NOMO-1 (cell line): ENCODE measurements at regions not wholly inside any gene's neighbourhood (a gene's known extent, or its start where the extent isn't known, plus 50 kb on each side); places are given as distances from the start of the nearest gene placed in this dataset.

ENCODE experiments used
- DNase-seq, 2 experiments: peaks; one replicate each; lab custom pipeline; 2025; ENCODE audit not compliant: unreplicated experiment in 2 of 2; lab: John Stamatoyannopoulos, UW

DNA sequence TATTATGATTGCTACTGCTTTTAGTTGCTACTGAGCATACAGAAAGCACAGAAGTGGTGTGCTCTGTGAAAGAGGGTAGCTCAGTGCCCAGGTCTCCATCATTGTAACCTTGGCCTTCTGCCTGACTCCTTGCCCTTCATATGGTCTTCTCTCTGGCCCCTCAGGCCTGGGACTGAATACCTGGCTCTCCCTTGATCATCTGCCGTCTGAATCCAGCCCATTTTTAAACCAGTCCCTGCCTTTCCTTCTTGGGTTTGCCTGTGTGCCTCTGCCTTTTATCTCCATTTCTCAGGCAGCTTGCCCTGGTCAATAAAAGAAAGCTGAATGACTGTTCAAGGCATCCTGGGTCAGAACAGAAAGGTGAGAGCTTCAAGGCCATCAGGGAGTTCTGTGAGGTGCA is 109.1 kb upstream of the ZNF438 start:
- DNase-seq, result no peak

- no peak for DNase-seq
Measured at GRCh38 chr10:31142026-31142425, 110.4 kb upstream of the ZNF438 start.

DNA sequence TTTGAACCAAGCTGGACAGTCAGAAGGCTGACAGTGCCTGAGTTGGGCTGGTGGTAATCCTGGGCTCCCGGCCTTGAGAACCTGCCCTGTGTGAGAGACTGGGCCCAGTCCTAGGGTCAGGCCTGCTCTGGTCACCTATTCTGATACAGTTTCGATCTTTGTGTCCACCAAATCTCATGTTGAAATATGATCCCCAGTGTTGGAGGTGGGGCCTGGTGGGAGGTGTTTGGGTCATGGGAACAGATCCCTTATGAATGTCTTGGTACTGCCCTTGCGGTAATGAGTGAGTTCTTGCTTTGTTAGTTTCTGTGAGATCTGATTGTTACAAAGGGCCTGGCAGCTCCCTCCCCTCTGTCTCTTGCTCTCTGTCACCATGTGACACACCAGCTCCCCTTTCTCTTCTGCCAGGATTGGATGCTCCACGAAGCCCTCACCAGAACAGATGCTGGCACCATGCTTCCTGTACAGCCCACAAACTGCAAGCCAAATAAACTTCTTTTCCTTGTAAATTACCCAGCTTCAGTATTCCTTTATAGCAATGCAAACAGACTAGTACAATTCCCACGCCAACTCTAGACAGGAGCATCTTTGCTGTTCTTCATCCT is 111.8 kb upstream of the ZNF438 start:
- no peak for DNase-seq

DNA sequence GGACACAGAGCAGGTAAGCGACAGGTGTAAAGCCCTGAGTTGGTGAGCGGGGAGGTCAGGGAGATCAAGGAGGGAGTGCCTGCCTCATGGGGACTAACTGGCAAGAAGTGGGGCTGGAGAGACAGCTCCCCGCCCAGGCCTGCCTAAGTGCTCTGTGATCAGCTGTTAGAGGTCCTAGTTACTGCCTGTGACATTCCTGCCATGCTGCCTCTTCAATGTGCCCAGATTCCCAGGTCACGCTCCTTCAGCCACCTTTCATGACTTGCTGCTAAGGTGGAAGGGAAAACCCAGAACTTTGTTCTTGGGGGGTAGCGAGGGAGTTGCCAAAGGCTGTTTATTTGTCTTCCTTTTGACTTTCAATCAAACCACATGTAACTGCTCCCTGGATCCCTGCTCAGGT is 114.3 kb upstream of the ZNF438 start:
- DNase-seq, result no peak

GRCh38 chr10:31146491-31147209 is 115.0 kb upstream of the ZNF438 start:
- DNase-seq, result no peak

GRCh38 chr10:31147210-31147608 is 115.5 kb upstream of the ZNF438 start:
- no peak for DNase-seq

- no peak for DNase-seq
Measured at GRCh38 chr10:31148951-31149350, 117.3 kb upstream of the ZNF438 start.

- no peak for DNase-seq
Measured at GRCh38 chr10:31149835-31150512, 118.3 kb upstream of the ZNF438 start.

DNA sequence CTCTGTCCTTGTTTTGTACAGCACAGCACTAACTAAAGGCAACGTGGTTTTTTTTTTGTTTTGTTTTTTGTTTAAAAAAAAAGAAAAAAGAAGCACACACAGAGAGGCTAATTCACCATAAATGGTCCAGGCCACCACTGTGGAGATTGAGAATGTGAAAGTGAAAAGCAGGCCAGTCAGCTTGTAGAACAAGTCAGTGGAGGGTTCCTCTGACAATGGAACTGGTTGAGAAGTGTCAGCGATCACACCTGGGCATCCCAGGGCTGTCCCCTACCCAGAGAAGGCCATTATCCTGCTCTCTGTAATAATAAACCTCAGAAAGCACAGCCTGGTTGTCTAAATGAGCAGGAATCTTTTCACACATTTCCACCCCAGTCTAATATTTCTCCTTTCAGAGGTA is 119.6 kb upstream of the ZNF438 start:
- no peak for DNase-seq

- no peak for DNase-seq
Measured at GRCh38 chr10:31152421-31153135, 120.9 kb upstream of the ZNF438 start.

GRCh38 chr10:31153161-31153560 is 121.5 kb upstream of the ZNF438 start:
- DNase-seq, result no peak

DNA sequence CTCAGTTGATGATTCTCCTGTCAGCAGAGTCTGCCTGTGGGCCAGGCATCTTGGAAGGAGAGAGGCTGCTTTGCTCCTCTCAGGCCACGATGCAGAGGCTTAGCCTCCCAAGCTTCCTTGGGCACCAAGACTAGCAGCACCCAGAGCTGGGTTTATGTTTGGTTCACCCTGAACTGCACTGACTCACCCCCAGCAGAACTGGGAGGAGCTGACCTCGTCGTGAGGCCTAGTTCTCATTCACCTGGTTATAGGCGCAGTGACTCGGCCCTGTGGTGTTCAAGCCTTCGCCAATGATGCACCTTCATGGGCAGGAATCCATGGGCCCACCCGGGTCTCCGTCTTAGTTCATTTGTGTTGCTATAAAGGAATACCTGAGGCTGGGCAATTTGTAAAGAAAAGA is 122.0 kb upstream of the ZNF438 start:
- no peak for DNase-seq

GRCh38 chr10:31154996-31155395 is 123.3 kb upstream of the ZNF438 start:
- no peak for DNase-seq

GRCh38 chr10:31157123-31158010 is 125.7 kb upstream of the ZNF438 start:
- no peak for DNase-seq

GRCh38 chr10:31158011-31158658 is 126.5 kb upstream of the ZNF438 start:
- no peak for DNase-seq

DNA sequence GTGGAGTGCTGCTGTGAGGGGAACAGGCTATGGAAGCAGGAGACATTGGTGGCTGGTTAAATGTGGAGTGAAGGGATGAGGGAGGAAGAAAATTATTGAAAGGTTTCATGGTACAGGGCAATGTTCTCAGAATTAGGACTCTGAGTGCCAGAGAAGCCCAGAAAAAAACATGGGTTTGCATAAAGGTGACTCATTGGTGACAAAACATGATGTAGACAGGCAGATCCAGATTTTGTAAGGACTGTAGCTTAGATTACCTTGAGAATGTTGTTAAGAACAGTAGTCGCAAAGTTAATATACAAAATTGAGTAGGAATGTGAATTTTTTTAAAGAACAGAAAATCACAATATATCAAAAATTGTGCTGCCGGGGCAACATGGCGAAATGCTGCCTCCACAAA is 134.9 kb upstream of the ZNF438 start:
- DNase-seq, result no peak

GRCh38 chr10:31170636-31171035 is 139.0 kb upstream of the ZNF438 start:
- DNase-seq, result no peak

DNA sequence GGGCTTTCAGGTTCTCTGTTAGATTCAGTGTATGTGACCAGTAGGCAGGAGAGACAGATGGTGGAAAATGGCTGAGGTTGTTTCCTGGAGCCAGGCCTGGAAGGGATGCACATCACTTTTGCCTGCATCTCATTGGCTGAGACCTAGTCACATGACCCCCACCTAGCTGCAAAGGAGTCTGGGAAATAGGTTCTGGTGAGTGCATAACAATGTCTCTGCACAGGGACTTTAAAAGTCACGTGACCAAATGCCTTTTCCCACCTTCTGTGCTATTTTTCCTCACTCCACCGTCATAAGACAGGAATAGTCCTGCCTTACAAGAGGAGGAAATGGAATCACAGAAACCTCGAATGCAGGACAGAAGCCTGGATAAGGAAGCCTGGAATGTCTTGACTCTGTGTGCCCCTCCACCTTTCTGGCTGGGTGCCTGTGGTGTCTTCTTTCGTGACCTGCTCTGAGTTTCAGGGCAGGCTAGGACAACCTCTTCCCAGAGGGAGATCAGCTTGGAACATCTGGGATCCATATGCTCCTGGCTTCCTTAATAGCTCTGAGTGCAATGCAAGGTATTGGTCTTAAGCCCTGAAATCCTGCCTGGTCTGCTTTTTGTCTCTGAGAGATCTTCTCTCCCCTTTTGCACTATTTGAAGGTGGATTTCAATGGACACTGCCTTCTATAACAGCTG is 139.9 kb upstream of the ZNF438 start:
- no peak for DNase-seq

DNA sequence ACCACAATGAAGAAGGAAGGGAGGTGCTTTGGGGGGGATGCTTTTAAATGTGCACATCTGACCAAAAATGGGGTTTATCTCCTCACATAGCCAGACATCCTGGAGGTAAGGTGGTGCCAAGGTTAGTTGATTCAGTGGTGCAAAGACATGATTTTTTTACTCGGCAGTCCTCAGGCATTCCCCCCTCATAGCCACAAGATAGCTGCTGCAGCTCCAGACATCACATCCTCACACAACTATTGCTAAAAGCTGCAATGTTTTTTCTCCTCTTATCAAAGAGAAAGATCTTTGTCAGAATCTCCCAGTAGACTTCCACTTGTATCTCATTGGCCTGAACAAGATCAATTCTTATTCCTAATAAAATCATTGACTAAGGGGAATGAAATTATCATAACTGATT is 141.3 kb upstream of the ZNF438 start:
- DNase-seq, result no peak
